ENCODE measurements at regions not wholly inside any gene's neighbourhood (a gene's known extent, or its start where the extent isn't known, plus 50 kb on each side); places are given as distances from the start of the nearest gene placed in this dataset.

GRCh38 chr18:46423226-46423805 is 233.7 kb downstream of the LOXHD1 start:
- peaks cover 4% of the 10 kb centered on the region for H3K27me3 Mint-ChIP-seq (ENCODE audit: insufficient read depth)
- TF ChIP-seq, protein P1, sequence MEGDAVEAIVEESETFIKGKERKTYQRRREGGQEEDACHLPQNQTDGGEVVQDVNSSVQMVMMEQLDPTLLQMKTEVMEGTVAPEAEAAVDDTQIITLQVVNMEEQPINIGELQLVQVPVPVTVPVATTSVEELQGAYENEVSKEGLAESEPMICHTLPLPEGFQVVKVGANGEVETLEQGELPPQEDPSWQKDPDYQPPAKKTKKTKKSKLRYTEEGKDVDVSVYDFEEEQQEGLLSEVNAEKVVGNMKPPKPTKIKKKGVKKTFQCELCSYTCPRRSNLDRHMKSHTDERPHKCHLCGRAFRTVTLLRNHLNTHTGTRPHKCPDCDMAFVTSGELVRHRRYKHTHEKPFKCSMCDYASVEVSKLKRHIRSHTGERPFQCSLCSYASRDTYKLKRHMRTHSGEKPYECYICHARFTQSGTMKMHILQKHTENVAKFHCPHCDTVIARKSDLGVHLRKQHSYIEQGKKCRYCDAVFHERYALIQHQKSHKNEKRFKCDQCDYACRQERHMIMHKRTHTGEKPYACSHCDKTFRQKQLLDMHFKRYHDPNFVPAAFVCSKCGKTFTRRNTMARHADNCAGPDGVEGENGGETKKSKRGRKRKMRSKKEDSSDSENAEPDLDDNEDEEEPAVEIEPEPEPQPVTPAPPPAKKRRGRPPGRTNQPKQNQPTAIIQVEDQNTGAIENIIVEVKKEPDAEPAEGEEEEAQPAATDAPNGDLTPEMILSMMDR (conservative IDR thresholded peaks at IDR 0.05) = no peak
- H3K27ac Mint-ChIP-seq = no peak overlapping the region
- H3K36me3 ChIP-seq (ENCODE audit: control insufficient read depth, insufficient read depth, low read length) = no peaks in the 10 kb centered on the region
- no peak overlapping the region for H3K27ac ChIP-seq (ENCODE audit: low read depth, low read length)
- H3K9me3 ChIP-seq (ENCODE audit: control insufficient read depth, low read length) = no peaks in the 10 kb centered on the region
- peaks cover 27% of the 10 kb centered on the region for H3K4me1 Mint-ChIP-seq
- no peak overlapping the region for H3K9ac ChIP-seq (ENCODE audit: extremely low read depth, low read length, poor library complexity, severe bottlenecking)
- no peaks in the 10 kb centered on the region for H3K27me3 ChIP-seq (ENCODE audit: control insufficient read depth, insufficient read depth, low read length, poor library complexity, severe bottlenecking)
- H3K9me3 Mint-ChIP-seq = no peaks in the 10 kb centered on the region
- WGBS, 2 experiments (ENCODE audit: insufficient coverage in 1 of 2, insufficient read length in 1 of 2) = 92 to 98% methylated on average over 4 of the region's 4 CpGs
- no peaks in the 10 kb centered on the region for H3K36me3 Mint-ChIP-seq (ENCODE audit: low read depth)
- H3K4me1 ChIP-seq (ENCODE audit: control insufficient read depth, insufficient read depth, low read length) = peaks cover 11% of the 10 kb centered on the region
- peak; percentile 15 for DNase-seq
- no peak overlapping the region for H3K4me3 ChIP-seq (ENCODE audit: low read length)
- H3K4me3 Mint-ChIP-seq = no peak overlapping the region

GRCh38 chr18:46424898-46425297 is 232.1 kb downstream of the LOXHD1 start:
- WGBS, 2 experiments (ENCODE audit: insufficient coverage in 1 of 2, insufficient read length in 1 of 2) = 45 to 57% methylated on average over 6 to 8 of the region's 8 CpGs
- TF ChIP-seq, protein P1 (conservative IDR thresholded peaks at IDR 0.05) = no peak
- Mint-ChIP-seq H3K36me3 (ENCODE audit: low read depth) (no peaks in the 10 kb centered on the region), H3K27ac (no peak overlapping the region), H3K4me3 (no peak overlapping the region), H3K4me1 (peaks cover 14% of the 10 kb centered on the region), H3K27me3 (ENCODE audit: insufficient read depth) (peaks cover 4% of the 10 kb centered on the region), H3K9me3 (no peaks in the 10 kb centered on the region)
- H3K27me3 ChIP-seq (ENCODE audit: control insufficient read depth, insufficient read depth, low read length, poor library complexity, severe bottlenecking) = no peaks in the 10 kb centered on the region
- no peaks in the 10 kb centered on the region for H3K36me3 ChIP-seq (ENCODE audit: control insufficient read depth, insufficient read depth, low read length)
- DNase-seq = peak; percentile 85
- H3K9me3 ChIP-seq (ENCODE audit: control insufficient read depth, low read length) = no peaks in the 10 kb centered on the region
- no peak overlapping the region for H3K9ac ChIP-seq (ENCODE audit: extremely low read depth, low read length, poor library complexity, severe bottlenecking)
- H3K4me3 ChIP-seq (ENCODE audit: low read length) = no peak overlapping the region
- no peak overlapping the region for H3K27ac ChIP-seq (ENCODE audit: low read depth, low read length)
- H3K4me1 ChIP-seq (ENCODE audit: control insufficient read depth, insufficient read depth, low read length) = peaks cover 6% of the 10 kb centered on the region

DNA sequence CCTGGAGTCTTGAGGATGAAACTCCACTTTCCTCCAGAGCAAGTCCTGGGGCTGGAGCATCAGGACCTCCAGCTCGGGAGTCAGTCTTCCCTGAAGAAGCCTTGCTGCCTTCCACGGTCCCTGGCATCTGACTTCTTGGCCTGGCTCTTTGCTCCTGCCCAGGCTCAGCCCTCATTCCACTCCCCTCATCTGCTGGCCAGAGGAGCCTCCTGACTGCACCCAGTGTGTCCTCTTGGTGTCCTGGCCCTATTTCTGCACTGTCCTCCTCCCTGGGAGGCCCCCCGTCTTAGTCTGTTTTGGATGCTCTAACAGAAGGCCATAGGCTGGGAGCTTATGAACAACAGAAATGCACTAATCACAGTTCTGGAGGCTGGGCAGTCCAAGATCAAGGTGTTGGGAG is 231.5 kb downstream of the LOXHD1 start:
- Histone ChIP-seq H3K4me1 (ENCODE audit: control insufficient read depth, insufficient read depth, low read length) (peaks cover 6% of the 10 kb centered on the region), H3K9ac (ENCODE audit: extremely low read depth, low read length, poor library complexity, severe bottlenecking) (no peak overlapping the region), H3K36me3 (ENCODE audit: control insufficient read depth, insufficient read depth, low read length) (no peaks in the 10 kb centered on the region), H3K27ac (ENCODE audit: low read depth, low read length) (no peak overlapping the region), H3K4me3 (ENCODE audit: low read length) (no peak overlapping the region), H3K9me3 (ENCODE audit: control insufficient read depth, low read length) (no peaks in the 10 kb centered on the region), H3K27me3 (ENCODE audit: control insufficient read depth, insufficient read depth, low read length, poor library complexity, severe bottlenecking) (no peaks in the 10 kb centered on the region)
- H3K4me1 Mint-ChIP-seq = peaks cover 12% of the 10 kb centered on the region
- TF ChIP-seq, protein P1 (conservative IDR thresholded peaks at IDR 0.05) = no peak
- no peaks in the 10 kb centered on the region for H3K9me3 Mint-ChIP-seq
- H3K27ac Mint-ChIP-seq = no peak overlapping the region
- no peak overlapping the region for H3K4me3 Mint-ChIP-seq
- peaks cover 4% of the 10 kb centered on the region for H3K27me3 Mint-ChIP-seq (ENCODE audit: insufficient read depth)
- no peaks in the 10 kb centered on the region for H3K36me3 Mint-ChIP-seq (ENCODE audit: low read depth)
- 84% methylated on average over 3 of the region's 3 CpGs; no CpG with 5 or more reads in 1 of the 2 experiments for WGBS, 2 experiments (ENCODE audit: insufficient coverage in 1 of 2, insufficient read length in 1 of 2)
- DNase-seq = no peak
